Stomach smooth muscle (tissue), 2 donors: ENCODE measurements at regions not wholly inside any gene's neighbourhood (a gene's known extent, or its start where the extent isn't known, plus 50 kb on each side); places are given as distances from the start of the nearest gene placed in this dataset.

Experiments used
- H3K27ac ChIP-seq: one replicate; pipeline ENCODE4 v1.7.0; 2013; ENCODE audit warnings: mild to moderate bottlenecking, low read length, inconsistent platforms
- H3K27me3 ChIP-seq, 2 donors: one replicate each; pipeline ENCODE4 v1.7.0; 2013; ENCODE audit warnings: low read length in 2 of 2; ENCODE audit not compliant: insufficient read depth in 2 of 2, control insufficient read depth in 1 of 2
- H3K36me3 ChIP-seq, 2 donors: one replicate each; pipeline ENCODE4 v1.7.0; 2013; ENCODE audit warnings: low read length in 2 of 2; ENCODE audit not compliant: control insufficient read depth in 2 of 2, insufficient read depth in 2 of 2
- H3K4me1 ChIP-seq: one replicate; pipeline ENCODE4 v1.7.0; 2013; ENCODE audit warnings: low read length; ENCODE audit not compliant: control insufficient read depth, insufficient read depth
- H3K4me3 ChIP-seq, 2 donors: one replicate each; pipeline ENCODE4 v1.7.0; 2013; ENCODE audit warnings: low read length in 2 of 2
- H3K9ac ChIP-seq, 2 donors: one replicate each; pipeline ENCODE4 v1.7.0; 2013; ENCODE audit warnings: low read length in 2 of 2, mild to moderate bottlenecking in 1 of 2
- H3K9me3 ChIP-seq, 2 donors: one replicate each; pipeline ENCODE4 v1.7.0; 2013; ENCODE audit warnings: low read length in 2 of 2; ENCODE audit not compliant: control insufficient read depth in 2 of 2
- donor health status: healthy.
- donor health status: Pancreatic carcinoma.

GRCh38 chr9:116039312-116039711 is 114.3 kb upstream of the PAPPA start:
- Histone ChIP-seq H3K4me3 (no peak overlapping the region), H3K9ac (no peak overlapping the region), H3K27ac (no peak overlapping the region), H3K9me3 (no peaks in the 10 kb centered on the region), H3K36me3 (no peaks in the 10 kb centered on the region), H3K4me1 (no peaks in the 10 kb centered on the region), H3K27me3 (no peaks in the 10 kb centered on the region)

GRCh38 chr9:116039893-116040292 is 113.7 kb upstream of the PAPPA start:
- no peak overlapping the region for H3K4me3 ChIP-seq
- H3K9me3 ChIP-seq = no peaks in the 10 kb centered on the region

GRCh38 chr9:116042321-116042720 is 111.3 kb upstream of the PAPPA start:
- no peaks in the 10 kb centered on the region for H3K27me3 ChIP-seq
- H3K9me3 ChIP-seq = no peaks in the 10 kb centered on the region
- no peak overlapping the region for H3K9ac ChIP-seq
- no peak overlapping the region for H3K4me3 ChIP-seq
- H3K36me3 ChIP-seq = no peaks in the 10 kb centered on the region
- no peaks in the 10 kb centered on the region for H3K4me1 ChIP-seq
- no peak overlapping the region for H3K27ac ChIP-seq

More at GRCh38 chr9:116039893-116040292, 113.7 kb upstream of the PAPPA start:
- Histone ChIP-seq H3K27me3 (no peaks in the 10 kb centered on the region), H3K36me3 (no peaks in the 10 kb centered on the region), H3K9ac (no peak overlapping the region), H3K4me1 (no peaks in the 10 kb centered on the region), H3K27ac (no peak overlapping the region)

GRCh38 chr9:116045083-116045482 is 108.5 kb upstream of the PAPPA start:
- Histone ChIP-seq H3K27ac (no peak overlapping the region), H3K9me3 (no peaks in the 10 kb centered on the region), H3K27me3 (no peaks in the 10 kb centered on the region), H3K4me3 (no peak overlapping the region), H3K4me1 (no peaks in the 10 kb centered on the region), H3K9ac (no peak overlapping the region), H3K36me3 (no peaks in the 10 kb centered on the region)

- no peaks in the 10 kb centered on the region for H3K4me1 ChIP-seq
- H3K9ac ChIP-seq = no peak overlapping the region
- no peaks in the 10 kb centered on the region for H3K27me3 ChIP-seq
- no peaks in the 10 kb centered on the region for H3K9me3 ChIP-seq
- H3K36me3 ChIP-seq = no peaks in the 10 kb centered on the region
- H3K4me3 ChIP-seq = no peak overlapping the region
- H3K27ac ChIP-seq = no peak overlapping the region
These were observed 105.5 kb upstream of the PAPPA start for GRCh38 chr9:116048081-116048480.

- Histone ChIP-seq H3K36me3 (no peaks in the 10 kb centered on the region), H3K27ac (no peak overlapping the region), H3K4me1 (no peaks in the 10 kb centered on the region), H3K9ac (no peak overlapping the region), H3K27me3 (no peaks in the 10 kb centered on the region), H3K9me3 (no peaks in the 10 kb centered on the region), H3K4me3 (no peak overlapping the region)
These were observed 104.1 kb upstream of the PAPPA start for GRCh38 chr9:116049456-116049855.

GRCh38 chr9:116051528-116051927 is 102.1 kb upstream of the PAPPA start:
- Histone ChIP-seq H3K27ac (no peak overlapping the region), H3K4me1 (no peaks in the 10 kb centered on the region), H3K9ac (no peak overlapping the region), H3K36me3 (no peaks in the 10 kb centered on the region), H3K4me3 (no peak overlapping the region), H3K27me3 (no peaks in the 10 kb centered on the region), H3K9me3 (no peaks in the 10 kb centered on the region)

- Histone ChIP-seq H3K9me3 (no peaks in the 10 kb centered on the region), H3K27ac (no peak overlapping the region), H3K36me3 (no peaks in the 10 kb centered on the region), H3K4me3 (no peak overlapping the region), H3K4me1 (no peaks in the 10 kb centered on the region), H3K9ac (no peak overlapping the region), H3K27me3 (no peaks in the 10 kb centered on the region)
These were observed 98.1 kb upstream of the PAPPA start for GRCh38 chr9:116055536-116055935.

- Histone ChIP-seq H3K27me3 (no peaks in the 10 kb centered on the region), H3K4me3 (no peak overlapping the region), H3K4me1 (no peaks in the 10 kb centered on the region), H3K36me3 (no peaks in the 10 kb centered on the region), H3K9ac (no peak overlapping the region), H3K27ac (no peak overlapping the region), H3K9me3 (no peaks in the 10 kb centered on the region)
These were observed 96.2 kb upstream of the PAPPA start for GRCh38 chr9:116057371-116057770.

GRCh38 chr9:116058421-116058820 is 95.2 kb upstream of the PAPPA start:
- no peak overlapping the region for H3K4me3 ChIP-seq
- H3K9ac ChIP-seq = no peak overlapping the region
- H3K36me3 ChIP-seq = no peaks in the 10 kb centered on the region
- H3K9me3 ChIP-seq = no peaks in the 10 kb centered on the region
- H3K27ac ChIP-seq = no peak overlapping the region
- no peaks in the 10 kb centered on the region for H3K27me3 ChIP-seq
- H3K4me1 ChIP-seq = no peaks in the 10 kb centered on the region

- Histone ChIP-seq H3K4me3 (no peak overlapping the region), H3K9ac (no peak overlapping the region), H3K27me3 (no peaks in the 10 kb centered on the region), H3K9me3 (no peaks in the 10 kb centered on the region), H3K36me3 (no peaks in the 10 kb centered on the region), H3K27ac (no peak overlapping the region), H3K4me1 (no peaks in the 10 kb centered on the region)
These were observed 94.1 kb upstream of the PAPPA start for GRCh38 chr9:116059466-116059865.
